Keratinocyte (primary cell): ENCODE measurements at regions not wholly inside any gene's neighbourhood (a gene's known extent, or its start where the extent isn't known, plus 50 kb on each side); places are given as distances from the start of the nearest gene placed in this dataset.

Experiments
- EZH2 ChIP-seq: IDR thresholded peaks from one replicate; pipeline ENCODE4 v1.6.1; 2012; ENCODE audit warnings: inconsistent platforms, mild to moderate bottlenecking, low read length, moderate library complexity
- TF ChIP-seq, protein P1 (sequence below), 3 experiments: IDR thresholded peaks in 1 of 3; conservative IDR thresholded peaks in 1 of 3; optimal IDR thresholded peaks in 1 of 3; 2 replicates in 2 of 3; 3 replicates in 1 of 3; pipeline versions ENCODE3 to v1.5.1; 2011; ENCODE audit warnings: low read length in 3 of 3, mild to moderate bottlenecking in 3 of 3, moderate library complexity in 2 of 3, control low read depth in 1 of 3, inconsistent platforms in 1 of 3; ENCODE audit not compliant: insufficient read depth in 2 of 3; ENCODE audit errors: extremely low read depth in 1 of 3

DNA sequence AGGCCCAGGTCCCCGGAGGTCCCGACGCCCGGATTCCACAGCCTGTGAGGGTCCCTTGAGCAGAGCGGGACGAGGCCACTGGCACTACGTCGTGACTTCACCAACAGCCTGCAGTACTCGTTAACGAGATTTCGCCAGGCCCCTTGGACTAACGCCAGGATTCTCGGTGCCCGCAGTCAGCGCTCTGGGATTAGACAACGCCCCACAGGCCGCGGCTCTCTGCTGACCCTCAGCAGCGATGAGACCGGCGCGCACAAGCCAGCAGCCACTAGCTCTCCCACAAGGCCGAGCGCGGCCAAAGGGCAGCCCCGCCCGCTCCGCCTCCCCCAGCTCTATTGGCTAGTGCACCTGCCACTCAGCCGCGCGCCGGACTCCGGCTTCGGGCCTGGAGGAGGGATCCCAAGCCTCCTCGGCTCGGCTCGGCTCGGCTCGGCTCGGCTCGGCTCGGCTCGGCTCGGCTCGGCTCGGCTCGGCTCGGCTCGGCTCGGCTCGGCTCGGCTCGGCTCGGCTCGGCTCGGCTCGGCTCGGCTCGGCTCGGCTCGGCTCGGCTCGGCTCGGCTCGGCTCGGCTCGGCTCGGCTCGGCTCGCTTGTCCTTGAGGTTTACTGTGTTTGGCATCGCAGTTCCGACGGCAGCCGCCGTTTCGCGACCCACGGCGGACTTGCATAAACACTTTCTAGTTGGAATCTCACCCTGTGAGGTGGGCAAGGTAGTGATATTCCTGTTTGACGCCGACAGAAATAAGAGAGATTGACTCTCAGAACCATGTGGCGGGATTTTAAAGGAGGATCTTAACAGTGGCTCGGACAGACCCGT is 231.7 kb upstream of the SERP2 start:
- TF ChIP-seq, protein P1, sequence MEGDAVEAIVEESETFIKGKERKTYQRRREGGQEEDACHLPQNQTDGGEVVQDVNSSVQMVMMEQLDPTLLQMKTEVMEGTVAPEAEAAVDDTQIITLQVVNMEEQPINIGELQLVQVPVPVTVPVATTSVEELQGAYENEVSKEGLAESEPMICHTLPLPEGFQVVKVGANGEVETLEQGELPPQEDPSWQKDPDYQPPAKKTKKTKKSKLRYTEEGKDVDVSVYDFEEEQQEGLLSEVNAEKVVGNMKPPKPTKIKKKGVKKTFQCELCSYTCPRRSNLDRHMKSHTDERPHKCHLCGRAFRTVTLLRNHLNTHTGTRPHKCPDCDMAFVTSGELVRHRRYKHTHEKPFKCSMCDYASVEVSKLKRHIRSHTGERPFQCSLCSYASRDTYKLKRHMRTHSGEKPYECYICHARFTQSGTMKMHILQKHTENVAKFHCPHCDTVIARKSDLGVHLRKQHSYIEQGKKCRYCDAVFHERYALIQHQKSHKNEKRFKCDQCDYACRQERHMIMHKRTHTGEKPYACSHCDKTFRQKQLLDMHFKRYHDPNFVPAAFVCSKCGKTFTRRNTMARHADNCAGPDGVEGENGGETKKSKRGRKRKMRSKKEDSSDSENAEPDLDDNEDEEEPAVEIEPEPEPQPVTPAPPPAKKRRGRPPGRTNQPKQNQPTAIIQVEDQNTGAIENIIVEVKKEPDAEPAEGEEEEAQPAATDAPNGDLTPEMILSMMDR (optimal IDR thresholded peaks at IDR 0.05 in 1 of 3, IDR thresholded peaks at IDR 0.05 in 1 of 3, conservative IDR thresholded peaks at IDR 0.05 in 1 of 3; ENCODE audit: extremely low read depth in 1 of 3, insufficient read depth in 2 of 3, low read length in 3 of 3): peak in 1 of 3 experiments; percentile 3
- TF ChIP-seq EZH2: no peak
